ENCODE measurements at regions not wholly inside any gene's neighbourhood (a gene's known extent, or its start where the extent isn't known, plus 50 kb on each side); places are given as distances from the start of the nearest gene placed in this dataset.
A peak's percentile ranks its signal among the peaks of the same experiment; 100 is the strongest.

DNA sequence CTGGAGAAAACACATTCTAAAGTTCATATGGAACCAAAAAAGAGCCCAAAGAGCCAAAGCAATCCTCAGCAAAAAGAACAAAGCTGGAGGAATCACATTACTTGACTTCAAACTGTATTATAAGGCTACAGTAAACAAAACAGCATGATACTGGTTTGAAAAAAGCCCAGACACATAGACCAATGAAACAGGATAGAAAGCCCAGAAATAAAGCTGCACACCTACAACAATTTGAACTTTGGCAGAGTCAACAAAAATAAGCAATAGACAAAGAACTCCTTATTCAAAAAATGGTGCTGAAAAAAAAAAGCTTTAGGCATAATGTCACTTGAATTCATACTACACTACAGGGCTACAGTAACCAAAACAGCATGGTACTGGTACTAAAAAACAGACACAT is 289.6 kb downstream of the NR4A2 start:
- H3K4me1 ChIP-seq = no peaks in the 10 kb centered on the region
- no peaks in the 10 kb centered on the region for H3K9me3 ChIP-seq
- H3K27ac ChIP-seq = no peak overlapping the region
- TF ChIP-seq EP300 (IDR thresholded peaks at IDR 0.05) (no peak), POLR2A (IDR thresholded peaks at IDR 0.05) (no peak), POLR2AphosphoS5 (IDR thresholded peaks at IDR 0.05) (no peak)
- TF ChIP-seq, protein P1, sequence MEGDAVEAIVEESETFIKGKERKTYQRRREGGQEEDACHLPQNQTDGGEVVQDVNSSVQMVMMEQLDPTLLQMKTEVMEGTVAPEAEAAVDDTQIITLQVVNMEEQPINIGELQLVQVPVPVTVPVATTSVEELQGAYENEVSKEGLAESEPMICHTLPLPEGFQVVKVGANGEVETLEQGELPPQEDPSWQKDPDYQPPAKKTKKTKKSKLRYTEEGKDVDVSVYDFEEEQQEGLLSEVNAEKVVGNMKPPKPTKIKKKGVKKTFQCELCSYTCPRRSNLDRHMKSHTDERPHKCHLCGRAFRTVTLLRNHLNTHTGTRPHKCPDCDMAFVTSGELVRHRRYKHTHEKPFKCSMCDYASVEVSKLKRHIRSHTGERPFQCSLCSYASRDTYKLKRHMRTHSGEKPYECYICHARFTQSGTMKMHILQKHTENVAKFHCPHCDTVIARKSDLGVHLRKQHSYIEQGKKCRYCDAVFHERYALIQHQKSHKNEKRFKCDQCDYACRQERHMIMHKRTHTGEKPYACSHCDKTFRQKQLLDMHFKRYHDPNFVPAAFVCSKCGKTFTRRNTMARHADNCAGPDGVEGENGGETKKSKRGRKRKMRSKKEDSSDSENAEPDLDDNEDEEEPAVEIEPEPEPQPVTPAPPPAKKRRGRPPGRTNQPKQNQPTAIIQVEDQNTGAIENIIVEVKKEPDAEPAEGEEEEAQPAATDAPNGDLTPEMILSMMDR (IDR thresholded peaks at IDR 0.05) = no peak
- ATAC-seq (ENCODE audit: low FRiP score in 2 of 2) (no peak), DNase-seq (no peak)
- H3K36me3 ChIP-seq = no peaks in the 10 kb centered on the region
- no peaks in the 10 kb centered on the region for H3K27me3 ChIP-seq
- no peak overlapping the region for H3K4me3 ChIP-seq

DNA sequence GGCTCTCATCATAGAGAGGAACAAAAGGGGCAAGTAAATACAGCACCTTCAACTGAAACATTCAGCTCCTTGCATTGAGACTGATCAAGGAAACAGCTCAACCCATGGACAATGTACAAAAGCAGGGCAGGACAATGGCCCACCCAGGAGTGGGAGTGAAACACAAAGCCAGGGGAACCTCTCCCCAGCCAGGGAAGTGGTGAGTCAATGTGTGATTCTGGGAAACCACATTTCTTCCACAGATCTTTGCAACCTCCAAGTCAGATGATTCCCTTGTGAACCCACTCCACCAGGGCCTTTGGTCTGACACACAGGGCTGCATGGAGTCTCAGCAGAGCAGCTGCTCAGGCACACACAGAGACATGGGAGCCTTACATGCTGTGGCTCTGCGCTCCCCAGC is 294.5 kb downstream of the NR4A2 start:
- Histone ChIP-seq H3K4me1 (no peaks in the 10 kb centered on the region), H3K4me3 (no peak overlapping the region), H3K27me3 (no peaks in the 10 kb centered on the region), H3K36me3 (no peaks in the 10 kb centered on the region), H3K9me3 (no peaks in the 10 kb centered on the region), H3K27ac (no peak overlapping the region)
- no peak for DNase-seq
- TF ChIP-seq POLR2A (IDR thresholded peaks at IDR 0.05) (no peak), EP300 (IDR thresholded peaks at IDR 0.05) (no peak)
- 100% methylated on average over 1 of the region's 1 CpG; no CpG with 5 or more reads in 1 of the 2 donors for WGBS, 2 donors
- ATAC-seq (ENCODE audit: low FRiP score in 2 of 2) = no peak

DNA sequence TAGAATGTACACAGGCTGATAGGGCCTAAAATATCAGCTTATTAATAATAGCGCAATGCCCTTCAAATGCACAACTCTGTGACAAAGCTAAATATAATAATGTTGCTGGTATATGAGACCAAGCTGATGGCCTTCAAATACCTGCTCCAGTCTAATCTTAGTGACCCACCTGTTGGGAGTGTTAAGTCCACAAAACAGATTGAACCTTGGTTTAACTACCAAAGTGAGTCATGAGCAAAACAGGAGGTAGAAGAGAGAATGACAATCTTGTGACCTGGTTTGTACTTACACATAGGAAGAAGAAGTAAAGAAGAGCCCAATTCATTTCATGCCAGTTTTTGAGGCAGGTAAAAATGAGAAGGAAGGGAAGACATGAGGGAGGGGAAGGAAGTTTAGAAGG is 295.0 kb downstream of the NR4A2 start:
- no peak for ATAC-seq (ENCODE audit: low FRiP score in 2 of 2)
- Histone ChIP-seq H3K27me3 (no peaks in the 10 kb centered on the region), H3K4me3 (no peak overlapping the region), H3K36me3 (no peaks in the 10 kb centered on the region), H3K27ac (no peak overlapping the region), H3K9me3 (no peaks in the 10 kb centered on the region), H3K4me1 (no peaks in the 10 kb centered on the region)
- WGBS, 2 donors = 88 to 96% methylated on average over 1 of the region's 1 CpG
- TF ChIP-seq EP300 (IDR thresholded peaks at IDR 0.05) (no peak), POLR2AphosphoS5 (IDR thresholded peaks at IDR 0.05) (no peak), POLR2A (IDR thresholded peaks at IDR 0.05) (no peak)
- TF ChIP-seq, protein P1 (IDR thresholded peaks at IDR 0.05) = no peak
- no peak for DNase-seq

DNA sequence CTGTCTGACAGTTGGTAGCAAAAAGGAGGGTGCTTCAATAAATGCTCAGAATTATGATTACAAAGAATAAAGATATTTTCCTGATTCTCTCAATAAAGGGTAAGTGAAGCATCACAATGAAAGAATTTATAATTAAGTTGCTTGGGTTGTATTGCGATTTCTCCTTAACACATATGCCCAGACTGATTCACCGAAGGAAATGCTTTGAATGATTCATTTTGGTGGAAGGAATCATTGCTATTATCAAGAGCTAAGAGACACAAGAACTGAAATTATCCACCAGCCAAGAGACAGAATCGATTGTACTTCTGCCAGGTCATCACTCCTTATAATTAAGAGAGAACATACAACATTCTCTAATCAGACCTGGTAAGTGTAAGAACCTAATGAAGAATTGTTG is 301.4 kb downstream of the NR4A2 start:
- no peaks in the 10 kb centered on the region for H3K36me3 ChIP-seq
- no peaks in the 10 kb centered on the region for H3K4me1 ChIP-seq
- DNase-seq = no peak
- 89 to 92% methylated on average over 3 of the region's 3 CpGs for WGBS, 2 donors
- H3K9me3 ChIP-seq = no peaks in the 10 kb centered on the region
- H3K4me3 ChIP-seq = no peak overlapping the region
- no peak overlapping the region for H3K27ac ChIP-seq
- TF ChIP-seq EP300 (IDR thresholded peaks at IDR 0.05) (no peak), POLR2A (IDR thresholded peaks at IDR 0.05) (no peak), POLR2AphosphoS5 (IDR thresholded peaks at IDR 0.05) (no peak)
- TF ChIP-seq, protein P1 (IDR thresholded peaks at IDR 0.05) = no peak
- ATAC-seq (ENCODE audit: low FRiP score in 2 of 2) = no peak
- no peaks in the 10 kb centered on the region for H3K27me3 ChIP-seq

DNA sequence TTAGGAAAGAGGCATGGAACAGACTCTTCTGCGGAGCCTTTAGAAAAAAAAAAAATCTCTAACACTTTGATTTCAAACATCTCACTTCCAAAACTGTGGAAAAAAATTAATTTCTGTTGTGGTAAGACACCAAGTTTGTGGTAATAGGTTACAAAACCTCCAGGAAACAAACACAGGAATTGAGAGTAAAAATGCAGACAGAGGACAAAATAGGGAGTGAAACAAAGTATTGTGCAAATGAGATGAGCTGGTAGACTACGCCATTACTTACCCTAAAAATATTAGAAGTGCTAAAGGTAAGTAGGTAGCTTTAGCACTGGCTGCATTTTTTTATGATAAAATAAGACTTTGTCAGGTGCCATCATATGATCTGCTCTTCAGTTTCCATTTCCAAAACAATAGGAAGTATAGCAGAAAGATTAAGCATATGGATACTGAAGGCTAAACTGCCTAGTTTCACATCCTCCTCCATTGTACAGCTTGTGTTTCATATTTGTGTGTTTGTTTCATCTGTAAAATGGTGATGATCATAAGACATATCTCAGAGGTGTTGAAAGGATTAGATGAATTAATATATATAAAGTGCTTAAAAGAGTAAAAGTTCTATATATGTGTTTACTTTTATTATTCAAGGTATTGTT is 309.2 kb downstream of the NR4A2 start:
- Histone ChIP-seq H3K4me3 (no peak overlapping the region), H3K9me3 (no peaks in the 10 kb centered on the region), H3K27me3 (no peaks in the 10 kb centered on the region), H3K4me1 (no peaks in the 10 kb centered on the region), H3K36me3 (no peaks in the 10 kb centered on the region), H3K27ac (no peak overlapping the region)
- ATAC-seq (ENCODE audit: low FRiP score in 2 of 2) (peak in 1 of 2 donors; percentile 23), DNase-seq (no peak)
- no peak for TF ChIP-seq EP300 (IDR thresholded peaks at IDR 0.05)
- TF ChIP-seq, protein P1 (IDR thresholded peaks at IDR 0.05) = no peak
- no peak for TF ChIP-seq POLR2A (IDR thresholded peaks at IDR 0.05)
- no peak for TF ChIP-seq POLR2AphosphoS5 (IDR thresholded peaks at IDR 0.05)
- WGBS, 2 donors = 79 to 83% methylated on average over 2 of the region's 2 CpGs
